IMR-90 (cell line): ENCODE measurements at regions not wholly inside any gene's neighbourhood (a gene's known extent, or its start where the extent isn't known, plus 50 kb on each side); places are given as distances from the start of the nearest gene placed in this dataset.

Experiments
- ATAC-seq: fragments of 200-7000 bp; cut with Tn5 transposase; 2 replicates; pipeline ENCODE4 v1.9.1; 2020; ENCODE audit warnings: low read depth, mild to moderate bottlenecking, moderate library complexity
- BruUV-seq: library from RNA; stranded (reverse); fragments of 400-500 nt; replicated peaks from 2 replicates; lab custom pipeline; 2021; lab: Mats Ljungman, UMichigan
- CTCF ChIA-PET: fragments of 300-600 bp; formaldehyde crosslinking; extraction: SDS; loops from one replicate; lab custom pipeline; 2021; ENCODE audit warnings: antibody characterized with exemption; lab: Yijun Ruan, JAX
- POLR2A ChIA-PET: fragments of 300-600 bp; sonication (Branson Sonifier 250); formaldehyde crosslinking; loops from one replicate; lab custom pipeline; 2022; ENCODE audit warnings: antibody characterized with exemption; ENCODE audit not compliant: unreplicated experiment; lab: Charles Lee
- DNase-seq: peaks from one replicate; pipeline ENCODE4 v3.0.0; 2013
- H2AFZ ChIP-seq: replicated peaks from 2 replicates; pipeline ENCODE3; 2013; ENCODE audit warnings: low read length, mild to moderate bottlenecking; ENCODE audit not compliant: poor library complexity
- H2AK5ac ChIP-seq: 2 replicates; pipeline ENCODE4 v1.6.1; 2013; ENCODE audit warnings: low read depth, low read length, inconsistent platforms
- H2AK9ac ChIP-seq: replicated peaks from 2 replicates; pipeline ENCODE3; 2013; ENCODE audit warnings: mild to moderate bottlenecking, low read depth, low read length, moderate library complexity; ENCODE audit not compliant: poor library complexity
- H2BK120ac ChIP-seq: 2 replicates; pipeline ENCODE4 v1.6.1; 2013; ENCODE audit warnings: low read depth, low read length, inconsistent platforms
- H2BK15ac ChIP-seq: 3 replicates; pipeline ENCODE4 v1.6.1; 2013; ENCODE audit warnings: low read depth, low read length, inconsistent platforms
- H2BK20ac ChIP-seq: 2 replicates; pipeline ENCODE4 v1.6.1; 2013; ENCODE audit warnings: low read depth, mild to moderate bottlenecking, inconsistent platforms, low read length, moderate library complexity
- H2BK5ac ChIP-seq: 2 replicates; pipeline ENCODE4 v1.6.1; 2013; ENCODE audit warnings: mild to moderate bottlenecking, low read depth, low read length, inconsistent platforms; ENCODE audit not compliant: poor library complexity, severe bottlenecking
- H3K14ac ChIP-seq: replicated peaks from 2 replicates; pipeline ENCODE4 v1.6.1; 2013; ENCODE audit warnings: low read depth, low read length, inconsistent platforms
- H3K18ac ChIP-seq: 2 replicates; pipeline ENCODE4 v1.6.1; 2013; ENCODE audit warnings: low read depth, low read length, control low read depth
- H3K23ac ChIP-seq: 2 replicates; pipeline ENCODE4 v1.6.1; 2013; ENCODE audit warnings: low read depth, low read length, inconsistent platforms
- H3K27ac ChIP-seq: 2 replicates; pipeline ENCODE4 v1.5.1; 2013; ENCODE audit warnings: mild to moderate bottlenecking, control low read depth, low read length; ENCODE audit not compliant: insufficient read depth
- H3K27me3 ChIP-seq: 2 replicates; pipeline ENCODE4 v1.6.1; 2013; ENCODE audit warnings: low read length; ENCODE audit not compliant: control insufficient read depth, insufficient read depth
- H3K36me3 ChIP-seq: 2 replicates; pipeline ENCODE4 v1.6.1; 2013; ENCODE audit warnings: low read length, mixed read lengths; ENCODE audit not compliant: control insufficient read depth, insufficient read depth
- H3K4ac ChIP-seq: 2 replicates; pipeline ENCODE4 v1.6.1; 2013; ENCODE audit warnings: low read depth, low read length, inconsistent platforms
- H3K4me1 ChIP-seq: 2 replicates; pipeline ENCODE4 v1.6.1; 2013; ENCODE audit warnings: low read length, mixed read lengths; ENCODE audit not compliant: control insufficient read depth, insufficient read depth
- H3K4me2 ChIP-seq: 2 replicates; pipeline ENCODE4 v1.6.1; 2013; ENCODE audit warnings: low read depth, mild to moderate bottlenecking, control low read depth, low read length, moderate library complexity
- H3K4me3 ChIP-seq: 2 replicates; pipeline ENCODE4 v1.5.1; 2013; ENCODE audit warnings: low read depth, mild to moderate bottlenecking, control low read depth, low read length, moderate library complexity; ENCODE audit not compliant: insufficient read depth
- H3K56ac ChIP-seq: 2 replicates; pipeline ENCODE4 v1.6.1; 2013; ENCODE audit warnings: low read length, inconsistent platforms; ENCODE audit not compliant: insufficient read depth; ENCODE audit errors: extremely low read depth
- H3K79me1 ChIP-seq, 2 experiments: 2 replicates each; pipeline ENCODE4 v1.6.1; 2013; ENCODE audit warnings: low read length in 2 of 2, inconsistent platforms in 1 of 2, low read depth in 1 of 2
- H3K9ac ChIP-seq: 2 replicates; pipeline ENCODE4 v1.6.1; 2013; ENCODE audit warnings: low read depth, low read length, control low read depth
- H3K9me1 ChIP-seq: 2 replicates; pipeline ENCODE4 v1.6.1; 2013; ENCODE audit warnings: low read length, inconsistent platforms; ENCODE audit not compliant: insufficient read depth
- H3K9me3 ChIP-seq: 2 replicates; pipeline ENCODE4 v1.6.1; 2013; ENCODE audit warnings: low read length; ENCODE audit not compliant: control insufficient read depth, insufficient read depth
- H4K20me1 ChIP-seq: 2 replicates; pipeline ENCODE4 v1.6.1; 2013; ENCODE audit warnings: low read length, inconsistent platforms; ENCODE audit not compliant: insufficient read depth
- H4K5ac ChIP-seq: 2 replicates; pipeline ENCODE4 v1.6.1; 2013; ENCODE audit warnings: mild to moderate bottlenecking, low read depth, low read length, control low read depth
- H4K8ac ChIP-seq, 2 experiments: 2 replicates each; pipeline ENCODE4 v1.6.1; 2013; ENCODE audit warnings: low read depth in 2 of 2, low read length in 2 of 2, control low read depth in 1 of 2, inconsistent platforms in 1 of 2
- H4K91ac ChIP-seq: 2 replicates; pipeline ENCODE4 v1.6.1; 2013; ENCODE audit warnings: low read depth, low read length, inconsistent platforms; ENCODE audit not compliant: insufficient read depth
- BHLHE40 ChIP-seq: fragments of 150-350 bp; IDR thresholded peaks from 2 replicates; pipeline ENCODE4 v1.6.1; 2016; ENCODE audit warnings: mild to moderate bottlenecking, low read depth, low read length
- CEBPB ChIP-seq: IDR thresholded peaks from 2 replicates; pipeline ENCODE4 v1.6.1; 2012; ENCODE audit warnings: low read depth, low read length, improper control_type of control experiment
- CHD1 ChIP-seq: IDR thresholded peaks from 2 replicates; pipeline ENCODE4 v1.6.1; 2012; ENCODE audit warnings: low read depth, low read length, improper control_type of control experiment
- CTCF ChIP-seq: conservative IDR thresholded peaks from 2 replicates; pipeline ENCODE4 v1.5.1; 2012; ENCODE audit warnings: mild to moderate bottlenecking, low read depth, low read length, improper control_type of control experiment
- ELK1 ChIP-seq: fragments of 150-350 bp; IDR thresholded peaks from 2 replicates; pipeline ENCODE4 v1.6.1; 2016; ENCODE audit warnings: low read depth, mild to moderate bottlenecking, low read length, moderate library complexity, borderline replicate concordance
- FOS ChIP-seq: fragments of 150-350 bp; IDR thresholded peaks from 2 replicates; pipeline ENCODE4 v1.6.1; 2016; ENCODE audit warnings: low read depth, low read length
- MAFK ChIP-seq: IDR thresholded peaks from 2 replicates; pipeline ENCODE4 v1.6.1; 2012; ENCODE audit warnings: low read depth, low read length, improper control_type of control experiment
- MAZ ChIP-seq: IDR thresholded peaks from 2 replicates; pipeline ENCODE4 v1.6.1; 2012; ENCODE audit warnings: low read depth, mild to moderate bottlenecking, low read length, improper control_type of control experiment, moderate library complexity, borderline replicate concordance
- MXI1 ChIP-seq: IDR thresholded peaks from 2 replicates; pipeline ENCODE4 v1.6.1; 2012; ENCODE audit warnings: low read depth, mild to moderate bottlenecking, low read length, moderate library complexity, borderline replicate concordance
- NFE2L2 ChIP-seq: fragments of 150-350 bp; IDR thresholded peaks from 2 replicates; pipeline ENCODE4 v1.6.1; 2016; ENCODE audit warnings: low read depth, mild to moderate bottlenecking, low read length
- POLR2A ChIP-seq: IDR thresholded peaks from 2 replicates; pipeline ENCODE4 v1.6.1; 2012; ENCODE audit warnings: mild to moderate bottlenecking, low read depth, low read length
- RAD21 ChIP-seq: IDR thresholded peaks from 2 replicates; pipeline ENCODE4 v1.6.1; 2012; ENCODE audit warnings: low read length, improper control_type of control experiment
- RCOR1 ChIP-seq: IDR thresholded peaks from 2 replicates; pipeline ENCODE4 v1.6.1; 2012; ENCODE audit warnings: mild to moderate bottlenecking, low read length, improper control_type of control experiment; ENCODE audit not compliant: insufficient replicate concordance
- RFX5 ChIP-seq: IDR thresholded peaks from 2 replicates; pipeline ENCODE4 v1.8.0; 2012; ENCODE audit warnings: low read depth, mild to moderate bottlenecking, low read length, moderate library complexity
- SMC3 ChIP-seq: fragments of 150-350 bp; IDR thresholded peaks from 2 replicates; pipeline ENCODE4 v1.6.1; 2016; ENCODE audit warnings: low read depth, mild to moderate bottlenecking, antibody characterized with exemption, low read length, moderate library complexity
- WGBS, 2 experiments: methylation state at CpG; one replicate each; pipeline versions ENCODE4 v1.1.5 to v1.1.7; 2013; ENCODE audit warnings: missing lambda C conversion rate in 2 of 2; ENCODE audit not compliant: insufficient read length in 1 of 2; ENCODE audit errors: extremely low coverage in 2 of 2; 5-methylcytosine and 5-hydroxymethylcytosine counted together
- dilution Hi-C: fragments of 300-500 bp; cut with HindIII; formaldehyde crosslinking; loops from one replicate; pipeline ENCODE4 v1.14.3; 2018; ENCODE audit warnings: low sequenced_read_pairs; ENCODE audit not compliant: unreplicated experiment
- in situ Hi-C: fragments of 300-500 bp; cut with MboI; formaldehyde crosslinking; loops from 3 replicates; pipeline ENCODE4 v1.14.3; 2019; ENCODE audit warnings: low sequenced_read_pairs, inconsistent platforms, mixed read lengths
- intact Hi-C: fragments of 100-400 bp; cut with micrococcal nuclease; formaldehyde crosslinking; loops from 2 replicates; pipeline ENCODE4 v1.10.0; 2022
- TF ChIP-seq, protein P1 (sequence below): fragments of 150-350 bp; IDR thresholded peaks from 2 replicates; pipeline ENCODE4 v1.6.1; 2017; ENCODE audit warnings: mild to moderate bottlenecking, antibody characterized with exemption, low read length, low read depth

DNA sequence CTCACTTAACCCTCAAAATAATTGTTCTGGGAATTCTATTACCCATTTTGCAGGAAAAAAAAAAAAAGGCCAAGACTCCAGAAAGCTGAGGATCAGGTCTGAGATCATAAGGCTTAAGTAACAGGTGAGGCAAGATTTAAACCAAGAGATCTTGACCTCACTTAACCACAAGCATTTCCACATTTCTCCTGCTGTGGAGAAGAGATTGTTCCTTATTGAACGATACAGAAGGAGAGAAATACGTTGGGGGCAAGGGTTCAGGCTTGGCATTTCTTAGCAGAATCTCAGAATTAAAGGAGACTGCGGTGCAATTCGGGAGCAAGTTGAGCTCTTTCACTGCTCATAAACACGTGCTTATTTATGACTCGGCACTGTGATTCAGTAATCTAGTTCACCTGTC, 885.3 kb upstream of the TMEM132C start:
- Histone ChIP-seq H2AK9ac (no peak overlapping the region), H3K14ac (no peak overlapping the region), H4K5ac (no peak overlapping the region), H3K4me2 (no peak overlapping the region), H3K36me3 (no peaks in the 10 kb centered on the region), H2BK20ac (no peak overlapping the region), H3K9me1 (no peaks in the 10 kb centered on the region), H3K23ac (no peak overlapping the region), H4K20me1 (no peaks in the 10 kb centered on the region), H3K9ac (no peak overlapping the region), H3K79me1 (no peaks in the 10 kb centered on the region), H3K56ac (no peak overlapping the region), H2BK15ac (no peak overlapping the region), H2BK120ac (no peak overlapping the region), H3K27ac (no peak overlapping the region), H3K9me3 (peaks cover 3% of the 10 kb centered on the region; the same call in 1 of the 2 replicates), H3K4me3 (no peak overlapping the region), H3K27me3 (no peaks in the 10 kb centered on the region), H2AFZ (no peak overlapping the region), H2BK5ac (no peak overlapping the region), H3K4ac (no peak overlapping the region), H4K8ac (no peak overlapping the region), H2AK5ac (no peak overlapping the region), H3K4me1 (no peaks in the 10 kb centered on the region), H4K91ac (no peak overlapping the region), H3K18ac (no peak overlapping the region)
- dilution Hi-C loops (no loop called here), in situ Hi-C loops (no loop called here), intact Hi-C loops (loop anchor here (2.0 to 5.0 kb wide), 3 partner anchors 273 to 1309 kb away; no protein-coding TSS in a partner anchor)
- ChIA-PET CTCF (interaction anchor here (0.6 to 1.2 kb wide), 12 partner anchors 9 to 299 kb away, joined by 3 to 4 read pairs (median 3); no protein-coding TSS in a partner anchor), POLR2A (no interaction called here)
- TF ChIP-seq BHLHE40 (no peak), MAZ (no peak), POLR2A (no peak), CEBPB (no peak), RCOR1 (no peak), CHD1 (no peak), MXI1 (no peak), RAD21 (no peak), FOS (no peak), CTCF (no peak), RFX5 (no peak), SMC3 (no peak), ELK1 (no peak), MAFK (no peak), NFE2L2 (no peak)
- TF ChIP-seq, protein P1, sequence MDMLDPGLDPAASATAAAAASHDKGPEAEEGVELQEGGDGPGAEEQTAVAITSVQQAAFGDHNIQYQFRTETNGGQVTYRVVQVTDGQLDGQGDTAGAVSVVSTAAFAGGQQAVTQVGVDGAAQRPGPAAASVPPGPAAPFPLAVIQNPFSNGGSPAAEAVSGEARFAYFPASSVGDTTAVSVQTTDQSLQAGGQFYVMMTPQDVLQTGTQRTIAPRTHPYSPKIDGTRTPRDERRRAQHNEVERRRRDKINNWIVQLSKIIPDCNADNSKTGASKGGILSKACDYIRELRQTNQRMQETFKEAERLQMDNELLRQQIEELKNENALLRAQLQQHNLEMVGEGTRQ = no peak
- 100% methylated on average over 2 of the region's 6 CpGs; no CpG with 5 or more reads in 1 of the 2 experiments for WGBS, 2 experiments
- ATAC-seq (no peak), DNase-seq (no peak)
- BruUV-seq = no TSS peak
